ENCODE measurements at regions not wholly inside any gene's neighbourhood (a gene's known extent, or its start where the extent isn't known, plus 50 kb on each side); places are given as distances from the start of the nearest gene placed in this dataset.

DNA sequence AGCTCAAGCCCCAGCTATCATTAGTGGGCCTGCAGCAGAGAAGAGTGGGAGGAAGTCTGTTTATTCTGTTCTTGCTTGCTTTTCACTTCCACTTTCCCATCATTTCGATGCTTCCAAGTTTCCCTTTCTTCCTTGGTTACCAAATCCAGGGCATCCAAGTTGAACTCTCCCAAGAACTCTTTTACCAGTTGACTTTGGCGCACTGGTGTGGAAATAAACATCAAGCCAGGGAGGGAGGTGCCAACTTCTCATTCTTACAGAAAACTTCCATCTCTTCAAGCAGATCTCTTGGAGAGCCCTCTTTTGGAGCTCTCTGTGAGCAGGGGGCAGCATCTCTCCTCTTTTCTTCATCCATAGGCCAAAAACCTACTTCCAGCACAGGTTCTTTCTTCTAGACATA lies 85.7 kb upstream of the RGS17 start:
- Mint-ChIP-seq H3K9me3 (no peaks in the 10 kb centered on the region), H3K4me3 (no peak overlapping the region), H3K27me3 (ENCODE audit: insufficient read depth, low read depth) (no peaks in the 10 kb centered on the region), H3K36me3 (no peaks in the 10 kb centered on the region), H3K4me1 (no peaks in the 10 kb centered on the region), H3K27ac (no peak overlapping the region)
- DNase-seq (ENCODE audit: low spot score), result no peak
- H3K4me1 ChIP-seq, result peaks cover 8% of the 10 kb centered on the region
- H2AFZ ChIP-seq (replicated peaks), result no peak overlapping the region
- H3K27ac ChIP-seq, result no peak overlapping the region
- H4K20me1 ChIP-seq (ENCODE audit: low read depth), result no peaks in the 10 kb centered on the region
- no peaks in the 10 kb centered on the region for H3K79me2 ChIP-seq (ENCODE audit: low read depth)
- no peak overlapping the region for H3K9ac ChIP-seq
- H3F3A ChIP-seq (ENCODE audit: low read depth), result no peaks in the 10 kb centered on the region
- H3K9me3 ChIP-seq (ENCODE audit: low read depth), result no peaks in the 10 kb centered on the region
- no peaks in the 10 kb centered on the region for H3K27me3 ChIP-seq
- no peak overlapping the region for H3K4me2 ChIP-seq
- no peak overlapping the region for H3K4me3 ChIP-seq
- no peaks in the 10 kb centered on the region for H3K36me3 ChIP-seq
- no peak for TF ChIP-seq EZH2 (IDR thresholded peaks at IDR 0.05)
- TF ChIP-seq, protein P1, sequence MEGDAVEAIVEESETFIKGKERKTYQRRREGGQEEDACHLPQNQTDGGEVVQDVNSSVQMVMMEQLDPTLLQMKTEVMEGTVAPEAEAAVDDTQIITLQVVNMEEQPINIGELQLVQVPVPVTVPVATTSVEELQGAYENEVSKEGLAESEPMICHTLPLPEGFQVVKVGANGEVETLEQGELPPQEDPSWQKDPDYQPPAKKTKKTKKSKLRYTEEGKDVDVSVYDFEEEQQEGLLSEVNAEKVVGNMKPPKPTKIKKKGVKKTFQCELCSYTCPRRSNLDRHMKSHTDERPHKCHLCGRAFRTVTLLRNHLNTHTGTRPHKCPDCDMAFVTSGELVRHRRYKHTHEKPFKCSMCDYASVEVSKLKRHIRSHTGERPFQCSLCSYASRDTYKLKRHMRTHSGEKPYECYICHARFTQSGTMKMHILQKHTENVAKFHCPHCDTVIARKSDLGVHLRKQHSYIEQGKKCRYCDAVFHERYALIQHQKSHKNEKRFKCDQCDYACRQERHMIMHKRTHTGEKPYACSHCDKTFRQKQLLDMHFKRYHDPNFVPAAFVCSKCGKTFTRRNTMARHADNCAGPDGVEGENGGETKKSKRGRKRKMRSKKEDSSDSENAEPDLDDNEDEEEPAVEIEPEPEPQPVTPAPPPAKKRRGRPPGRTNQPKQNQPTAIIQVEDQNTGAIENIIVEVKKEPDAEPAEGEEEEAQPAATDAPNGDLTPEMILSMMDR (IDR thresholded peaks at IDR 0.05), result no peak
- TF ChIP-seq EZH2phosphoT487 (IDR thresholded peaks at IDR 0.05), result no peak

DNA sequence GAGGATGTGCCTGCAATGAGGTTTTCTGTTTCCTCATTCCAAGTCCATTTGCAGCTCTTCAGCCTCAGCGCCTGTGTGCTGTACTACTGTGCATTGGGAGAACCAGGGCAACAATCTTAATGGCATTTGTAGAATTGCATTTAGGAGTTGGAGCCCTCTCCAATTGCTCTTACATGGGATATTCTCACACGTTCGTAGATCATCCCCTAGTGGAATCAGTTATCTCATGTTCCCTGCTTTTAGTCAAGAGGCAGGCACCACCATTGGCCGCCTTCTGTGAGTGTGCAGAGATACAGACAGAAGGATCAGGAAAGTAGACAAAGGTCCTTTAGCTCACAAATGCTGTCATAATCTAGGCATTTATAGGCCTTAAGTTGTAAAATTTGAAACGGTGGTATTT lies 84.2 kb upstream of the RGS17 start:
- Histone ChIP-seq H3K4me1 (peaks cover 8% of the 10 kb centered on the region), H3F3A (ENCODE audit: low read depth) (no peaks in the 10 kb centered on the region), H3K79me2 (ENCODE audit: low read depth) (no peaks in the 10 kb centered on the region), H3K27ac (no peak overlapping the region), H3K9ac (no peak overlapping the region), H3K4me3 (no peak overlapping the region), H4K20me1 (ENCODE audit: low read depth) (no peaks in the 10 kb centered on the region), H3K27me3 (no peaks in the 10 kb centered on the region), H2AFZ (replicated peaks) (peak overlapping the region; percentile 3), H3K9me3 (ENCODE audit: low read depth) (no peaks in the 10 kb centered on the region), H3K4me2 (no peak overlapping the region), H3K36me3 (no peaks in the 10 kb centered on the region)
- no peak for DNase-seq (ENCODE audit: low spot score)
- TF ChIP-seq EZH2 (IDR thresholded peaks at IDR 0.05) (no peak), EZH2phosphoT487 (IDR thresholded peaks at IDR 0.05) (no peak)
- TF ChIP-seq, protein P1 (IDR thresholded peaks at IDR 0.05), result no peak
- H3K27ac Mint-ChIP-seq, result no peak overlapping the region
- H3K36me3 Mint-ChIP-seq, result no peaks in the 10 kb centered on the region
- no peak overlapping the region for H3K4me3 Mint-ChIP-seq
- H3K4me1 Mint-ChIP-seq, result no peaks in the 10 kb centered on the region
- H3K9me3 Mint-ChIP-seq, result no peaks in the 10 kb centered on the region
- H3K27me3 Mint-ChIP-seq (ENCODE audit: insufficient read depth, low read depth), result no peaks in the 10 kb centered on the region

DNA sequence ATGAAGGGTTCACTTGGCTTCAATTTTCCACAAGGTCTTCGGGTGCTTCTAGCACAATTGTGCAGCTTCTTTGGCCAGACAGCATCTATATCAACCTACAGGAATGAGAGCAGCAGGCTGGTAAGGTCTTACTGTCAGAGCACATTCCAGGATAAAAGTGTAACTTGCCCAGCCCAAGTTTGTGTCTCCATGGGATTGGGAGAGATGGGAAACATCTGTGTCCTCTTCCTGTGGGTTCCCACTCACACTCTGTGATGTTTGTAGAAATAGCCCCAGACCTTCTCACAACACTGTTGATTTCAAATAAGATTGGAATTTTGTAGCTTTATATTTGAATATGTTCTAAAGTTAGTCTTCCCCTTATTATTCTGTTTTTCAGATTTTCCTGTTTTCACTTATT lies 83.4 kb upstream of the RGS17 start:
- no peak overlapping the region for H3K9ac ChIP-seq
- no peak overlapping the region for H2AFZ ChIP-seq (replicated peaks)

More for the DNA sequence above, 83.4 kb upstream of the RGS17 start:
- Histone ChIP-seq H3K4me2 (no peak overlapping the region), H3K4me1 (peaks cover 8% of the 10 kb centered on the region), H3K9me3 (ENCODE audit: low read depth) (no peaks in the 10 kb centered on the region), H3K36me3 (no peaks in the 10 kb centered on the region), H3K27me3 (no peaks in the 10 kb centered on the region), H3F3A (ENCODE audit: low read depth) (no peaks in the 10 kb centered on the region), H3K4me3 (no peak overlapping the region), H3K79me2 (ENCODE audit: low read depth) (no peaks in the 10 kb centered on the region), H4K20me1 (ENCODE audit: low read depth) (no peaks in the 10 kb centered on the region), H3K27ac (no peak overlapping the region)
- Mint-ChIP-seq H3K27me3 (ENCODE audit: insufficient read depth, low read depth) (no peaks in the 10 kb centered on the region), H3K4me3 (no peak overlapping the region), H3K27ac (no peak overlapping the region), H3K4me1 (no peaks in the 10 kb centered on the region), H3K36me3 (no peaks in the 10 kb centered on the region), H3K9me3 (no peaks in the 10 kb centered on the region)
- TF ChIP-seq, protein P1 (IDR thresholded peaks at IDR 0.05), result no peak
- no peak for TF ChIP-seq EZH2phosphoT487 (IDR thresholded peaks at IDR 0.05)
- no peak for TF ChIP-seq EZH2 (IDR thresholded peaks at IDR 0.05)
- DNase-seq (ENCODE audit: low spot score), result no peak

Data from neural progenitor cell (in vitro differentiated cells).